Stimulated activated CD8-positive, alpha-beta memory T cell treated with anti-CD3 and anti-CD28 coated beads, Interleukin-2, amount 100 ng/mL, for 48 hours (primary cell): ENCODE measurements at regions not wholly inside any gene's neighbourhood (a gene's known extent, or its start where the extent isn't known, plus 50 kb on each side); places are given as distances from the start of the nearest gene placed in this dataset.
"Not testable (repeated sequence)": the region's sequence is repeated elsewhere in the genome, so short reads cannot be mapped to it uniquely, and the experiment has no call there.

Experiments used
- DNase-seq, 2 donors: peaks; one replicate each; pipeline ENCODE4 v3.0.0-alpha.2; 2020; ENCODE audit warnings: low read depth in 2 of 2

GRCh38 chr14:88929656-88930436 lies 105.4 kb downstream of the TTC8 start:
- DNase-seq = no peak

- DNase-seq = no peak
Measured at GRCh38 chr14:88931321-88932110, 107.1 kb downstream of the TTC8 start.

GRCh38 chr14:88933191-88933590 lies 108.7 kb downstream of the TTC8 start:
- no peak for DNase-seq

- no peak for DNase-seq
Measured at GRCh38 chr14:88934351-88934806, 109.9 kb downstream of the TTC8 start.

- no peak for DNase-seq
Measured at GRCh38 chr14:88935083-88935482, 110.6 kb downstream of the TTC8 start.

- no peak for DNase-seq
Measured at GRCh38 chr14:88937706-88938105, 113.3 kb downstream of the TTC8 start.

GRCh38 chr14:88940671-88941070 lies 116.2 kb downstream of the TTC8 start:
- DNase-seq = no peak

- DNase-seq = no peak
Measured at GRCh38 chr14:88941414-88941813, 117.0 kb downstream of the TTC8 start.

- DNase-seq = no peak
Measured at GRCh38 chr14:88947646-88948598, 123.5 kb downstream of the TTC8 start.

GRCh38 chr14:88950069-88950468 lies 125.6 kb downstream of the TTC8 start:
- no peak for DNase-seq

GRCh38 chr14:88951370-88951769 lies 126.9 kb downstream of the TTC8 start:
- DNase-seq = no peak

GRCh38 chr14:88952901-88953300 lies 128.4 kb downstream of the TTC8 start:
- no peak for DNase-seq

- no peak for DNase-seq
Measured at GRCh38 chr14:88955455-88955854, 131.0 kb downstream of the TTC8 start.

GRCh38 chr14:88960496-88960895 lies 136.0 kb downstream of the TTC8 start:
- no peak for DNase-seq

- DNase-seq = no peak
Measured at GRCh38 chr14:88961214-88961613, 136.8 kb downstream of the TTC8 start.

- DNase-seq = no peak
Measured at GRCh38 chr14:88962356-88962755, 137.9 kb downstream of the TTC8 start.

- no peak for DNase-seq
Measured at GRCh38 chr14:88967299-88967698, 142.8 kb downstream of the TTC8 start.

- no peak for DNase-seq
Measured at GRCh38 chr14:88975043-88975830, 150.8 kb downstream of the TTC8 start.

GRCh38 chr14:88975926-88976325 lies 151.5 kb downstream of the TTC8 start:
- no peak for DNase-seq

GRCh38 chr14:88980907-88981306 lies 156.5 kb downstream of the TTC8 start:
- DNase-seq = not testable (repeated sequence)

GRCh38 chr14:88981948-88982347 lies 157.5 kb downstream of the TTC8 start:
- DNase-seq = no peak
